ENCODE measurements at regions not wholly inside any gene's neighbourhood (a gene's known extent, or its start where the extent isn't known, plus 50 kb on each side); places are given as distances from the start of the nearest gene placed in this dataset.

GRCh38 chr4:72215198-72215597 lies 183.4 kb downstream of the NPFFR2 start:
- ATAC-seq (ENCODE audit: low read depth): no peak
- Histone ChIP-seq H3K4me3 (ENCODE audit: severe bottlenecking) (no peak overlapping the region), H3K36me3 (ENCODE audit: low read depth) (no peaks in the 10 kb centered on the region), H3K27me3 (ENCODE audit: insufficient read depth, poor library complexity, severe bottlenecking) (no peaks in the 10 kb centered on the region), H3K9me3 (ENCODE audit: severe bottlenecking) (no peaks in the 10 kb centered on the region), H3K4me1 (ENCODE audit: insufficient read depth, poor library complexity, severe bottlenecking) (peaks cover 1% of the 10 kb centered on the region), H3K27ac (ENCODE audit: poor library complexity, severe bottlenecking) (no peak overlapping the region)
- no peak for DNase-seq (ENCODE audit: low spot score)
- no peak for TF ChIP-seq CTCF (IDR thresholded peaks at IDR 0.05; ENCODE audit: poor library complexity, severe bottlenecking)

- Histone ChIP-seq H3K4me1 (ENCODE audit: insufficient read depth, poor library complexity, severe bottlenecking) (no peaks in the 10 kb centered on the region), H3K27me3 (ENCODE audit: insufficient read depth, poor library complexity, severe bottlenecking) (no peaks in the 10 kb centered on the region), H3K27ac (ENCODE audit: poor library complexity, severe bottlenecking) (no peak overlapping the region), H3K4me3 (ENCODE audit: severe bottlenecking) (no peak overlapping the region), H3K36me3 (ENCODE audit: low read depth) (no peaks in the 10 kb centered on the region), H3K9me3 (ENCODE audit: severe bottlenecking) (no peaks in the 10 kb centered on the region)
- DNase-seq (ENCODE audit: low spot score) (no peak), ATAC-seq (ENCODE audit: low read depth) (no peak)
- TF ChIP-seq CTCF (IDR thresholded peaks at IDR 0.05; ENCODE audit: poor library complexity, severe bottlenecking): no peak
Measured at GRCh38 chr4:72216539-72217277, 184.9 kb downstream of the NPFFR2 start.

- DNase-seq (ENCODE audit: low spot score) (no peak), ATAC-seq (ENCODE audit: low read depth) (no peak)
Measured at GRCh38 chr4:72218953-72219352, 187.2 kb downstream of the NPFFR2 start.

More at GRCh38 chr4:72218953-72219352, 187.2 kb downstream of the NPFFR2 start:
- no peaks in the 10 kb centered on the region for H3K36me3 ChIP-seq (ENCODE audit: low read depth)
- H3K4me1 ChIP-seq (ENCODE audit: insufficient read depth, poor library complexity, severe bottlenecking): no peaks in the 10 kb centered on the region
- no peaks in the 10 kb centered on the region for H3K27me3 ChIP-seq (ENCODE audit: insufficient read depth, poor library complexity, severe bottlenecking)
- H3K9me3 ChIP-seq (ENCODE audit: severe bottlenecking): no peaks in the 10 kb centered on the region
- H3K4me3 ChIP-seq (ENCODE audit: severe bottlenecking): no peak overlapping the region
- no peak overlapping the region for H3K27ac ChIP-seq (ENCODE audit: poor library complexity, severe bottlenecking)
- no peak for TF ChIP-seq CTCF (IDR thresholded peaks at IDR 0.05; ENCODE audit: poor library complexity, severe bottlenecking)

Data from RWPE2 (cell line).